K562 (cell line): ENCODE measurements at regions not wholly inside any gene's neighbourhood (a gene's known extent, or its start where the extent isn't known, plus 50 kb on each side); places are given as distances from the start of the nearest gene placed in this dataset.

ENCODE experiments used
- ATAC-seq: fragments of 200-7000 bp; cut with Tn5 transposase; 3 replicates; pipeline ENCODE4 v1.9.1; 2020; ENCODE audit warnings: moderate library complexity
- BruUV-seq: library from RNA; stranded (reverse); fragments of 400-500 nt; replicated peaks from 2 replicates; lab custom pipeline; 2021; lab: Mats Ljungman, UMichigan
- CTCF ChIA-PET: fragments of 300-600 bp; formaldehyde crosslinking; extraction: SDS; loops from one replicate; lab custom pipeline; 2021; ENCODE audit warnings: low intra/inter-chr PET ratio; lab: Yijun Ruan, JAX
- POLR2A ChIA-PET: fragments of 300-600, 350-650 bp; sonication (Branson Sonifier 250); formaldehyde crosslinking; extraction: SDS; loops from one replicate; lab custom pipeline; 2021; ENCODE audit warnings: antibody characterized with exemption, inconsistent platforms; lab: Yijun Ruan, JAX
- DNase-seq, 4 experiments: peaks; one replicate each; pipeline versions ENCODE4 v3.0.0 to v3.0.0-alpha.2; 2011 to 2018; ENCODE audit warnings: low spot score in 3 of 4, mixed read lengths in 3 of 4; ENCODE audit errors: extremely low read depth in 1 of 4
- FAIRE-seq: peaks from 2 replicates; lab custom pipeline; 2011; peaks lifted over from hg19 to GRCh38; lab: Jason Lieb, UNC
- H2AFZ ChIP-seq: 2 replicates; pipeline ENCODE4 v1.6.0; 2011; ENCODE audit warnings: low read depth, low read length, control low read depth, inconsistent platforms
- H3K27ac ChIP-seq: fragments of 200-600 bp; 3 replicates; pipeline ENCODE4 v1.8.0; 2011; ENCODE audit warnings: low read depth, mild to moderate bottlenecking, control low read depth, inconsistent platforms, low read length, moderate library complexity, mixed read lengths; ENCODE audit errors: extremely low read depth
- H3K27me3 ChIP-seq, 2 experiments: fragments of 300-600 bp in 1 of 2; 2 replicates in 1 of 2; 3 replicates in 1 of 2; pipeline versions ENCODE4 v1.6.0 to v1.8.0; 2011; ENCODE audit warnings: inconsistent platforms in 2 of 2, low read length in 2 of 2, mild to moderate bottlenecking in 1 of 2, mixed read lengths in 1 of 2, moderate library complexity in 1 of 2; ENCODE audit not compliant: control insufficient read depth in 2 of 2, insufficient read depth in 2 of 2
- H3K36me3 ChIP-seq: fragments of 300-600 bp; 3 replicates; pipeline ENCODE4 v1.8.0; 2011; ENCODE audit warnings: mild to moderate bottlenecking, low read length, inconsistent platforms; ENCODE audit not compliant: control insufficient read depth, insufficient read depth
- H3K4me1 ChIP-seq, 2 experiments: fragments of 200-600 bp in 1 of 2; replicated peaks in 1 of 2; 2 replicates in 1 of 2; 3 replicates in 1 of 2; pipeline versions ENCODE4 v1.5.1 to v1.8.0; 2011; ENCODE audit warnings: inconsistent platforms in 2 of 2, low read length in 2 of 2, mild to moderate bottlenecking in 1 of 2, mixed read lengths in 1 of 2, moderate library complexity in 1 of 2; ENCODE audit not compliant: control insufficient read depth in 2 of 2, insufficient read depth in 2 of 2
- H3K4me2 ChIP-seq: 2 replicates; pipeline ENCODE4 v1.6.1; 2011; ENCODE audit warnings: low read length, control low read depth, inconsistent platforms, mixed read lengths; ENCODE audit not compliant: insufficient read depth
- H3K4me3 ChIP-seq: fragments of 200-600 bp; sonication (generic), shearing (Covaris generic); 2 replicates; pipeline ENCODE4 v1.5.1; 2016; ENCODE audit warnings: control low read depth, inconsistent platforms
- H3K79me2 ChIP-seq: fragments of 200-600 bp; 3 replicates; pipeline ENCODE4 v1.8.0; 2011; ENCODE audit warnings: low read length, inconsistent platforms; ENCODE audit not compliant: control insufficient read depth, insufficient read depth
- H3K9ac ChIP-seq, 2 experiments: 2 replicates each; pipeline versions ENCODE4 v1.6.0 to v1.6.1; 2011; ENCODE audit warnings: low read depth in 2 of 2, low read length in 2 of 2, control low read depth in 1 of 2, inconsistent platforms in 1 of 2, mild to moderate bottlenecking in 1 of 2, mixed read lengths in 1 of 2; ENCODE audit not compliant: insufficient read depth in 1 of 2
- H3K9me1 ChIP-seq: one replicate; pipeline ENCODE4 v1.6.0; 2011; ENCODE audit warnings: inconsistent platforms, mild to moderate bottlenecking, low read length, moderate library complexity; ENCODE audit not compliant: control insufficient read depth, insufficient read depth
- H3K9me3 ChIP-seq: replicated peaks from 2 replicates; pipeline ENCODE4 v1.5.1; 2011; ENCODE audit warnings: low read depth, low read length, inconsistent platforms; ENCODE audit not compliant: control insufficient read depth, insufficient read depth
- H4K20me1 ChIP-seq: replicated peaks from 2 replicates; pipeline ENCODE4 v1.6.1; 2011; ENCODE audit warnings: low read length, inconsistent platforms, mixed read lengths; ENCODE audit not compliant: control insufficient read depth, insufficient read depth
- ILK ChIP-seq: fragments of 450-650 bp; IDR thresholded peaks from 2 replicates; pipeline ENCODE4 v1.6.1; 2016; ENCODE audit warnings: missing genetic modification characterization, low read depth, mild to moderate bottlenecking, missing compliant biosample characterization, moderate library complexity, borderline replicate concordance
- POLR2H ChIP-seq: IDR thresholded peaks from 2 replicates; pipeline ENCODE4 v1.6.1; 2016; ENCODE audit warnings: missing genetic modification characterization, low read depth, mild to moderate bottlenecking, control low read depth, missing compliant biosample characterization, moderate library complexity
- ZNF133 ChIP-seq: fragments of 250-450 bp; sonication (Bioruptor Pico); IDR thresholded peaks from 2 replicates; pipeline ENCODE4 v1.4.0; 2020; ENCODE audit warnings: mild to moderate bottlenecking
- WGBS: fragments of 100-300 bp; shearing (Covaris generic); methylation state at CpG from one replicate; pipeline ENCODE4 v1.1.6; 2016; ENCODE audit warnings: low coverage, mixed read lengths; ENCODE audit not compliant: insufficient coverage; ENCODE audit errors: missing lambda C conversion rate; 5-methylcytosine and 5-hydroxymethylcytosine counted together
- in situ Hi-C: fragments of 300-500 bp; cut with MboI; formaldehyde crosslinking; loops from 4 replicates; pipeline ENCODE4 v1.15.0; 2018; ENCODE audit warnings: inconsistent platforms, mixed read lengths
- intact Hi-C: fragments of 100-400 bp; cut with micrococcal nuclease; formaldehyde crosslinking; loops from 2 replicates; pipeline ENCODE4 v1.14.2; 2022
- TF ChIP-seq, protein P1 (sequence below): fragments of 250-450 bp; sonication (Bioruptor Pico); IDR thresholded peaks from 2 replicates; pipeline ENCODE4 v1.8.0; 2022; ENCODE audit warnings: inconsistent platforms

DNA sequence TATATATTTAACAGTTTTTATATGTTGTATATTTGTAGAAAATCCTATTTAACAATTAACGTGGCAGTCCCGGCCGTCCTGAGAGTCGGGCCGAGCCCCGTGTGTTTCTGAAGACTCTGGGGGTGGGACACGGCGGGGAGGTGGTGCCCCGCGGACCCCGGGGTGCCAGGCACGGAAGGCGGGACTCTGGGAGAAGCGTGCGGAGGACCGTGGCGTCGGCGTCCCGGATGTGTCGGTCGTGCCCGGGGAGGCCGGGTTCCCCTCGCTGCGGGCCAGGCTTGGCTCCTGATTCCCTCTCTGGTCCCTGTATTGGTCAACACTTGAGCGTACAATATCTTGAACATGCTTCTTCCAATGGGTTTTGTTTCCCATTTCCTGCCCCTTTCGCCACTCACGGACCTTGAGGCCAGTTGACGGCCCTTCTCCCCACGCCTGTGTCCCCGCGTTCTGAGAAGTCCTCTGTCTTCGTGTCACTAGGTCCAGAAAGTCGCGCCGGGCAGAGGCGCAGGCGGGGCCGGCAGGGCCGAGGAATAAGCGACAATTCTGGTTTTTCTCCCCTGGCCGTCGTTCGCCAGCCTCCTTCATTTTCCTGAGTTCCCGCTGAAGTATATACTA is 1076.7 kb downstream of the BRD1 start:
- Histone ChIP-seq H3K4me1 (no peaks in the 10 kb centered on the region), H3K9me3 (no peaks in the 10 kb centered on the region), H3K9ac (no peak overlapping the region), H3K79me2 (no peaks in the 10 kb centered on the region), H3K36me3 (no peaks in the 10 kb centered on the region), H3K27me3 (peaks cover 2 to 28% of the 10 kb centered on the region in 2 experiments; a peak in 3 of 5 replicates), H4K20me1 (0 out of 2 replicates have a peak, but pooled peaks cover 4% of the 10 kb centered on the region), H3K4me3 (no peak overlapping the region), H2AFZ (no peak overlapping the region), H3K9me1 (no peaks in the 10 kb centered on the region), H3K4me2 (no peak overlapping the region), H3K27ac (no peak overlapping the region)
- WGBS = 1% methylated on average over 28 of the region's 46 CpGs
- BruUV-seq = no TSS peak
- in situ Hi-C loops = no loop called here
- no peak for ATAC-seq
- CTCF ChIA-PET = no interaction called here
- no peak for FAIRE-seq
- TF ChIP-seq POLR2H (tag) (no peak), ZNF133 (no peak), ILK (tag) (no peak)
- TF ChIP-seq, protein P1, sequence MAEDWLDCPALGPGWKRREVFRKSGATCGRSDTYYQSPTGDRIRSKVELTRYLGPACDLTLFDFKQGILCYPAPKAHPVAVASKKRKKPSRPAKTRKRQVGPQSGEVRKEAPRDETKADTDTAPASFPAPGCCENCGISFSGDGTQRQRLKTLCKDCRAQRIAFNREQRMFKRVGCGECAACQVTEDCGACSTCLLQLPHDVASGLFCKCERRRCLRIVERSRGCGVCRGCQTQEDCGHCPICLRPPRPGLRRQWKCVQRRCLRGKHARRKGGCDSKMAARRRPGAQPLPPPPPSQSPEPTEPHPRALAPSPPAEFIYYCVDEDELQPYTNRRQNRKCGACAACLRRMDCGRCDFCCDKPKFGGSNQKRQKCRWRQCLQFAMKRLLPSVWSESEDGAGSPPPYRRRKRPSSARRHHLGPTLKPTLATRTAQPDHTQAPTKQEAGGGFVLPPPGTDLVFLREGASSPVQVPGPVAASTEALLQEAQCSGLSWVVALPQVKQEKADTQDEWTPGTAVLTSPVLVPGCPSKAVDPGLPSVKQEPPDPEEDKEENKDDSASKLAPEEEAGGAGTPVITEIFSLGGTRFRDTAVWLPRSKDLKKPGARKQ (CRISPR knock-in tag) = no peak
- no peak for DNase-seq
- POLR2A ChIA-PET = no interaction called here
- intact Hi-C loops = no loop called here
